ENCODE measurements at regions not wholly inside any gene's neighbourhood (a gene's known extent, or its start where the extent isn't known, plus 50 kb on each side); places are given as distances from the start of the nearest gene placed in this dataset.

- no peak for FAIRE-seq
These were observed 505.6 kb downstream of the HTR7 start for GRCh38 chr10:90352288-90352687.

- FAIRE-seq = no peak
These were observed 502.9 kb downstream of the HTR7 start for GRCh38 chr10:90354914-90355313.

- no peak for FAIRE-seq
These were observed 493.9 kb downstream of the HTR7 start for GRCh38 chr10:90363799-90364483.

- FAIRE-seq = no peak
These were observed 485.4 kb downstream of the HTR7 start for GRCh38 chr10:90372451-90372850.

- FAIRE-seq = no peak
These were observed 483.9 kb downstream of the HTR7 start for GRCh38 chr10:90373911-90374310.

GRCh38 chr10:90378524-90379076 lies 479.2 kb downstream of the HTR7 start:
- no peak for FAIRE-seq

- no peak for FAIRE-seq
These were observed 476.4 kb downstream of the HTR7 start for GRCh38 chr10:90381468-90381867.

GRCh38 chr10:90389876-90390275 lies 468.0 kb downstream of the HTR7 start:
- no peak for FAIRE-seq

GRCh38 chr10:90394311-90394710 lies 463.5 kb downstream of the HTR7 start:
- FAIRE-seq = no peak

- FAIRE-seq = no peak
These were observed 461.1 kb downstream of the HTR7 start for GRCh38 chr10:90396721-90397120.

GRCh38 chr10:90398566-90398965 lies 459.3 kb downstream of the HTR7 start:
- no peak for FAIRE-seq

GRCh38 chr10:90399782-90400181 lies 458.1 kb downstream of the HTR7 start:
- no peak for FAIRE-seq

GRCh38 chr10:90403211-90404000 lies 454.4 kb downstream of the HTR7 start:
- no peak for FAIRE-seq

- no peak for FAIRE-seq
These were observed 450.7 kb downstream of the HTR7 start for GRCh38 chr10:90407131-90407530.

GRCh38 chr10:90407851-90408250 lies 450.0 kb downstream of the HTR7 start:
- FAIRE-seq = no peak

GRCh38 chr10:90412582-90412981 lies 445.3 kb downstream of the HTR7 start:
- no peak for FAIRE-seq

- FAIRE-seq = no peak
These were observed 444.6 kb downstream of the HTR7 start for GRCh38 chr10:90413196-90413595.

- no peak for FAIRE-seq
These were observed 442.9 kb downstream of the HTR7 start for GRCh38 chr10:90414926-90415325.

- no peak for FAIRE-seq
These were observed 440.8 kb downstream of the HTR7 start for GRCh38 chr10:90417029-90417428.

- no peak for FAIRE-seq
These were observed 440.2 kb downstream of the HTR7 start for GRCh38 chr10:90417476-90418210.

GRCh38 chr10:90418869-90419652 lies 438.8 kb downstream of the HTR7 start:
- no peak for FAIRE-seq

GRCh38 chr10:90420637-90421318 lies 437.1 kb downstream of the HTR7 start:
- FAIRE-seq = no peak

All from islet of Langerhans (tissue), 1 donor.